Activated CD8-positive, alpha-beta memory T cell treated with anti-CD3 and anti-CD28 coated beads, Interleukin-2, amount 50 U/mL, for 4 hours (primary cell): ENCODE measurements at regions not wholly inside any gene's neighbourhood (a gene's known extent, or its start where the extent isn't known, plus 50 kb on each side); places are given as distances from the start of the nearest gene placed in this dataset.
"Not testable (repeated sequence)": the region's sequence is repeated elsewhere in the genome, so short reads cannot be mapped to it uniquely, and the experiment has no call there.

Experiments used
- DNase-seq: peaks from one replicate; pipeline ENCODE4 v3.0.0-alpha.2; 2020

DNA sequence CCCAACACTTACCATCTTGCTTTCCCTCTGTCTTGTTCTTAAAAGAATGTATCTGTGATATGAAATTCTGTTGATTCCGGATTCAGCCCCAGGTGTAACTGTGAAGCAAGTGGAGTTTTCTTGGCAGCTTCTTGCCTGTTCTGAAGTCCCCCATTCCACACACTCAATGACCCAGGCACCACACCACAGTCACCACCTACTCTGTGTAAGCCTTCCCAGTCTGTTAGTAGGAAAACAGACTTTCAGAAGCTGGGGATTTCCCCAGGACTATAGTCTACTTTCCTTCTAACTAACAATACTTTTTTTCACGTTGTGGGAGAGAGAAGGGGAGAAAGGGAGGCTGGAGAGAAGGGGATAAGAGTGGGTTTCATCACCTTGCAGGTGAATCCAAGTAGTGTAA is 299.1 kb upstream of the PROX1 start:
- no peak for DNase-seq

DNA sequence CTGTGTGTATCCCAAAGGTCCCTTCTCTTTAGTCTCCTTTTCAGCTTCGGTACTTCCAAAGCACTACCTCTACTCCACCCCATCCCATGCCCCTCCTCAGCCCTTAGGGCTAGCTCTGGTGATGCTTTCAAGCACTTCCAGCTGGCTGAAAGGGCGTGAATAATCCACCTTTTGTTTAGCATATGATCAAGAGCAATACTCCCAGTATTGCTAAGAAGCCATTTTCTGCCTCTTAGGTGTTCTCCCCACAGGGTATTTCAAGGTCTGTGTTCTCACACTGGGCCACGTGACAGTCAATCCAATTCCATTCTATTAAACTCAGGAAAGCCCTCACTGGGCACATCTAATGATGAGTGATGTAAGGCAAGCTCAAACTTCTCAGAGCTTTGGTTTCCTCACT is 298.5 kb upstream of the PROX1 start:
- DNase-seq: no peak

DNA sequence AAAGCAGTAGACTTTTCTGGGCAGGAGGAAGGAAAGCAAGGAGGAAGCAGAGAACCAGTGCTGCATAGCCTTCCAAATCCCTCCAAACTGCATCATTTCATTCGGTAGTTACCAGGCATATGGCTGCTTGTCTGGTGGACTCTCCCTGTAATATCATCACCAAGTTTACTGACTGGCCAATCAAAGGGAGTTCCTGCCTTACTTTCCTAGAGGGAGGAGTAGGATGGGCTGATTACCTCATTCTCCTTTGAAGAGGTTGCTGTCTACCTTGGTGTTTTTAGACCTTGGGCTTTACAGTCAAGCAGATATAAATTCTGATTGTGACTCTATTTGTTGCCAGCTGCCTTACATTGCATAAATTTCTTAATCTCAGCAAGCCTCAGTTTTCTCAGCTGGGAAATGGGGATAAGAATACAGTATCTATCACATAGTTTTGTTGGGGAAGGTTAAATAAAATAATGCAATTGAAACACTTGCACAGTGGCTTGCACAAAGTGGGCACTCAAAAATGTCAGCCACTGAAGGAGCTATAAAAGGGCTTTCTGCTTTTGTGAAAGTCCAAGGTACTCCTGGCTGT is 297.3 kb upstream of the PROX1 start:
- DNase-seq: no peak

DNA sequence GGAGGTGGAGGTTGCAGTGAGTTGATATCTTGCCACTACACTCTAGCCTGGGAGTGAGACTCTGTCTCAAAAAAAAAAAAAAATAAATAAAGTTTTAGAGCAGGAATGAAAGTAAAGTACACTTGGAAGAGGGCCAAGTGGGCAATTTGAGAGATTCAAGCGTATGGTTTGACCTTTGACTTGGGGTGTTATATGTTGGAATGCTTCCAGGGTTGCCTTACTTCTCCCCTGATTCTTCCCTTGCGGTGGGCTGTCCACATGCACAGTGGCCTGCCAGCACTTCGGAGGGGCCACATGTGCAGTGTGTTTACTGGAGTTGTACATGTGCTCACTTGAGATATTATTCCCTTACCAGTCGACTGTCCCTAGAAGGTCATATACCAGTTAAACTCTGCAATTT is 295.5 kb upstream of the PROX1 start:
- DNase-seq: no peak

DNA sequence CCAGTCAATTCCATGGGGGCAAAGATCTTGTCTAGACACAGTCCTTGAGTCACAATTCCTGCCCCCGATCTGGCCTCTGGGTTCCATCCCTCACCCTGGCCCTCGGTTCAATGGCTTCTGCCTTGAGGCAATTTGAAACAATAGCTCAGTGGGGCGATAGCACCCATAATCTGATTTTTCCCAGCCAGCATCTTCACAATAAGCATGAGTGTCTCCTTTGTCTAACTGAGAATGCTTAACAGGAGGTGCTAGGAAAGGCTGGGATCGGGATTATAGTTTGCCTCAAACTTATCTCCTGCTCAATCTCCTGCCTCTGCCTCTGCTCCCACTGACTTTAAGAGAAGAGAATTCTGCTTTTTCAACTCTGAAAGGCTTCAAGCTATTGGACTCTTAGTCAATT is 293.9 kb upstream of the PROX1 start:
- no peak for DNase-seq

DNA sequence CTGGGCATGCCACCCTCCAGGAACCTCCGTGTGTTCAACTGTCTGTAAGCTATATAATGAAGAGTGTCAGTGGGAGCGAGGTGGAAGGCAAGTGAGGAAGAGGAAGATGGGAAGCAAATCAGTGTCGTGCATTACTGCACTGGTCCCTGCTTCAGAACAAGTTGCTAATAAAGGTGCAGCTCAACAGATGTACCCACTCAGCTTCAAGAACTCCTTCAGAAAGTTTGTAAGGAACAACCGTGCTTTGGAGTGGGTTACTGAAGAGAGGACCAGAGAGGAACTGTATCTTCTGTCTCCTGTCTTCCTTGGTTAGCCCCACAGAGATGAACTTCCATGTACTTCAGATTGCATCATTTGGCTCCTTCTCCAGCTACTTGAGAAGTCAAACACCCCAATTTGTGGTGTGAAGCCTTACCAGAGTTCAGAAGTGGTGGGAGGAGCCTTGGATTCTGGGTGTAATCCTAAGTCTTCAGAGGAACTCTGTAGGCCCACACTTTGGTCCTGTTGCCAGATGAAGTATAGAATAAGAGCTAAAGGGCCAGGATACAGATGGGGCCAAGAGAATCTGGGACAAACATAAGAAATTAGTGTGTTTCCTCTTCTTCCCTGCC is 290.5 kb upstream of the PROX1 start:
- DNase-seq: no peak

DNA sequence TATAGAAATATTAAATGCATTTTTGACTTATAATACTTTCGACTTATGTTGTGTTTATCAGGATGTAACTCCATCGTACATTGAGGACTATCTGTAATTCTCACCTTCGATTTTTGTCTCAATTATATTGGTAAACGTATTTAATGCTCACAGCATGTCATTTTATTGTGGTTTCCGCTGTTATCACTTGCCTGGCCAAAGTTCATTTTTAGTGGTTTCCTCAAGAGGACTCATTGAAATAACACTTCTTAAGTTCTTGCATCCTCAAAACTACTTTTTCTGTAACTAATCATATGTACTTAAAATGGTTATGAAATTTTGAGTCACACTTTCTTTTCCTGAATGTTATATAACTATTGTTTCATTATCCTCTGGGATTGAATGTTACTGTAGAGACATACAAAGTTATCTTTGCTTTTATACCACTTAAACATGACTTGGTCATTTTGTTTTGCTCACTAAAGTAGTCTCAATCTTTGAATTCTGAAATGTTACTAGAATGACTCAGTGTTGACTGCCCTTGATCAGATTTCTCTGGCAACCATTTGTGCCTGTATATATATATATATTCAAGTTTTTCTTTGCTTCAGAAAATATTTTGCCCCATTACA is 289.6 kb upstream of the PROX1 start:
- DNase-seq: no peak

DNA sequence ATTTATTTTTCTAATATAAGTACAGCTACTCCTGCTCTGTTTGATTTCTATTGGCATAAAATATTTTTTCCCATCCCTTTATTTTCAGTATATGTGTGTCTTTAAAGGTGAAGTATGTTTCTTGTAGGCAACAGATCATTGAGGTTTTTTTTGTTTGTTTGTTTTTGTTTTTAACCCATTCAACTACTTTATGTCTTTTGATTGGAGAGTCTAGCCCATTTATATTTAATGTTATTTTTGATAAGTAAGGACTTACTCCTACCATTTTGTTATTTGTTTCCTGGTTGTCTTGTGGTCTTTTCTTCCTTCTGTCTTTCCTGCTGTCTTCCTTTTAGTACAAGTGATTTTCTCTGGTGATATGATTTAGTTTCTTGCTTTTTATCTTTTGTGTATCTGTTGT is 285.1 kb upstream of the PROX1 start:
- no peak for DNase-seq

DNA sequence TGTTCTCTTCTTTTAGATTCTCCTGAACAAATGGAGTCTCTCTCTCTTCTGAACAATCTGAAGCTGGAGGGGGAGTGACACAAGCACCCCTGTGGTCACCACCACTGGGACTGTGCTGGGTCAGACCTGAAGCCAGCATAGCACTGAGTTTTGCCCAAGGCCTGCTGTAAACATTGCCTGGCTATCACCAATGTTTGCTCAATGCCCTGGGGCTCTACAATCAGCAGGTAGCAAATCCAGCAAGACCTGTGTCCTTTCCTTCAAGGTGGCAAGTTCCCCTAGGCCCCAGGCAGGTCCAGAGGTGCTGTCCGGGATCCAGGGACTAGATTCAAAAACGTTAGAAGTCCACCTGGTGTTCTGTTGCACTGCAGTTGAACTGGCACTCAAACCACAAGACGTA is 282.8 kb upstream of the PROX1 start:
- DNase-seq: no peak

DNA sequence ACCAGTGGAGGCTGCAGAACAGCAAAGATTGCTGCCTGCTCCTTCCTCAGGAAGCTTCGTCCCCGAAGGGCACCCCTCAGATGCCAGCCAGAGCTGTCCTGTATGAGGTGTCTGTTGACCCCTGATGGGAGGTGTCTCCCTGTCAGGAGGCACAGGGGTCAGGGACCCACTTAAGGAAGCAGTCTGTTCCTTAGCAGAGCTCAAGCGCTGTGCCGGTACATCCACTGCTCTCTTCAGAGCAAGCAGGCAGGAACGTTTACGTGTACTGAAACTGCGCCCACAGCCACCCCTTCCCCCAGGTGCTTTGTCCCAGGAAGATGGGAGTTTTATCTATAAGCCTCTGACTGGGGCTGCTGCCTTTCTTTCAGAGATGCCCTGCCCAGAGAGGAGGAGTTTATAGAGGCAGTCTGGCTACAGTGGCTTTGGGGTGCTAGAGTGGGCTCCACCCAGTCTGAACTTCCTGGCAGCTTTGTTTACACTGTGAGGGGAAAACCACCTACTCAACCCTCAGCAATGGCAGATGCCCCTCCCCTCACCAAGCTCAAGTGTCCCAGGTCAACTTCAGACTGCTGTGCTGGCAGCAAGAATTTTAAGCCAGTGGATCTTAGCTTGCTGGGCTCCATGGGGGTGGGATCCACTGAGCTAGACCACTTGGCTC is 275.8 kb upstream of the PROX1 start:
- DNase-seq: not testable (repeated sequence)

DNA sequence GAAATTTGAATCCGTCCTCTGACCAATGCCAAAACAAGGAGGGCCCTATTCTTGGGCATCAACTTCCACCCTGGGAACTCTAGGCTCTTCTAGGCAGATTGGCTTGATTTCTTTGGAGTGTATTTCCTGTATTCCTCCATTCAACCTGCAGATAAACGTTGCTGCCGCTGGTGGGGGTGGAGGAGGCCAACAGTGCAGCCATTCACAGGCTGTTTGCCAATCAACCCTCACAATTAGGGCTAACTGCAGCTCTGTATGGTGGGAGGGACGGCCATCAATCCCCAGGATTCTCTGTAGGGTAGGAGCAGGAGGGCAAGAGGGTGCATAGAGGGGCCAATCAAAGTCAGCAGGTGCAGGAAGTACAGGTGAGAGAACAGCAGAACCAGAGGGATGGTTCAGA is 273.1 kb upstream of the PROX1 start:
- DNase-seq: no peak

DNA sequence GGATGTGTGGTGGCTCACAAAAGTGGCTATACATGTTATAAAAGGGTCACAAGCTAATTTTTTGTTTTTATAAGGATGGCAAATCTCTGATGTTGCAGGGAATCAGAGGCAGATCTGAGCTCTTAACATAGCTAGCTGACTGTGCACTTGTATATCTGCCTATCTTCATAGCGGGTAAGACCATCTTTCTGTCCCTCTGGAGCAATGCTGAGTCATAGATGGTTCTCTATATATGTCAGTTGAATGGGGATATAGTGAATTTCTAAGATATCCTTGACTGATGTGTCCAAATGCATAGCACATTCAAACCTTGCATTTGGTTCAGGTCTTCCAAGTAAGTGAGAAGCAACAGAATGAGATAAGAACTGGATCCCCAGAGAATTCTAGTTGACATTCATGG is 272.6 kb upstream of the PROX1 start:
- DNase-seq: no peak

DNA sequence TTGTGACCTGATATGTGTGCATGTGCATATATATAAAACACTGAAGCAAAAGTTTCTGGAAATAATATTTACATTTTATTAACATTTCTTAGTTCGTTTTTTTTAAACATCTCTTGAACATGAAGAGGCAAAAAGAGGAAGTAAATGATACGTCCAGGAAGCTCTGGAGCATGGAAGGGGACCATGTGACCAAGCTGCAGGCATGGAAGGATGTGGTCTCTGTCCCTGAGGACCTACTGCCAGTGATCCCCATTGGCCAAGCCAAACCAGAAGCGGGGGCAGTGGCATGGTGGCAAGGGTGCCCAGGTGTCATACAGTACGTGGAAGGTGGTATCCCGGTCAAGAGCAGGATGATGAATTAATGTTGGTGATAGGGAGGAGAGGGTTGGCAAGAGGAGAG is 268.3 kb upstream of the PROX1 start:
- no peak for DNase-seq

DNA sequence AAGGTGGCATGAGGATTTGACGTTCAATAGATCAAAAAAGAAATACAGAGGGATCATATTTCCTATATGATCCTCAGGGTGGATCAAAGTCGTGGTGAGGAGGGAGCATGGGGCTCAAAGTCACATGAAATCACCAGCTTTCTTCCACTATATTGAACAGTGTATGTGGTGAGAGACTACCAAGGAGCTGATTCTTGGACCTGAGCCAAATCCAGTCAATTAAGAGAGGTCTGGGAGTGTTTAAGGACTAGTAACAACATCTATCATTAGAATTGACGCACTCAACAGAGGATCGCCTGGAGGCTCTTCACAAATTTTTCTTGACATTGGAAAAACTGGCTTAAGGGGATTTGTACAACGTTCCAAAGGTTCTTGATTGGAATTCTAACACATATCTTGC is 267.7 kb upstream of the PROX1 start:
- DNase-seq: no peak

DNA sequence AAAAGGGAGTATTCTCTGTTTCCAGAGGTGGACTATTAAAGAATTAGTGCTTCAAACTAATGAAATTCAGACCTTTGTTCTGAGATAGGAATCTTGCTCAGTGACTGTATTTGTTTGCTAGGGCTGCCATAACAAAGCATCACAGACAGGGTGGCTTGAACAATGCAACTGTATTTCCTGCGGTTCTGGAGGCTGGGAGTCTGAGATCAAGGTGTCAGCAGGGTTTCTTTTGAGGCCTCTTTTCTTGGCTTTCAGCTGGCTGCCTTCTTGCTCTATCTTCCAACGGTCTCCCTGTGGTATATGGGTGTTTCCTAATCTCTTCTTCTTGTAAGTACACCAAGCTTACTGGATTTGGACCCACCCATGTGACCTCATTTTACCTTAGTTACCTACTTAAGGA is 264.6 kb upstream of the PROX1 start:
- no peak for DNase-seq

DNA sequence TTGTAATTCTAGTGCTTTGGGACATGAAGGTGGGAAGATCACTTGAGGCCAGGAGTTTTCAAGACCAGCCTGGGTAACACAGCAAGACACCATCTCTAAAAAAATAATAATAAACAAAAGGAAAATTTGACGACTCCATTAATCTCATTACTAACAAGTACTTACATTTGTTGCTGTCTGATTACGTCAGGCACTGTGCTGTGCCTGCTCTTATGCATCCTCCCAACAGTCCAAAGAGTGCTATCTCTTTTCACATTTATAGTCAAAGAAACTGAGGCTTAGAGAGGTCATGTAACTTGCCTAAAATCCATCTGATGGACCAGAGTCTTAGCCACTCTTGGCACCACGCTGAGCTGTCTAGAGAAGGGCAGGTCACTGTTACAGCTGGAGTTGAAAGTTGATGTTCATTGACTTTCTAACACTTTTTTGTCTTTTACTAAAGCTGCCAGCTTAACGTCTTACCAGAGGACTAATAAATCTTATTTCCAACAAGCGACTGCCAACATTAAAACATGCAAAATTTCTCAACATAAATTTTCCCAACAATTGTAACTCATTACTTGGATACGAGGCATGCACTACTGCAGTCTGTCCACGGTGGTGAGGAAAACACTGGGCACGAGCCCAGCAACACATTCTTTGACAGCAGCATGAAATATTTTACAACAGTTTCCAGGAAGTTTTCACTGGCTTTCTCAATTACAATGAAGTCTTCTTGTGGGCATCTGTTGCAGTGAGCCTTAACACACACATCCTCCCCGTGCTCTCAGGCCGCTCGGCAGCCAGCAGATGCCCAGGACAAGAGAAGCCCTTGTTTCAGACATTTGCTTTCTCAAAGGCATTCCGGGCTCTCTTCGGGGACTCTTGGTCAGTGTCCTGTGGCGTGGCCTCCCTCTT is 262.9 kb upstream of the PROX1 start:
- DNase-seq: no peak

DNA sequence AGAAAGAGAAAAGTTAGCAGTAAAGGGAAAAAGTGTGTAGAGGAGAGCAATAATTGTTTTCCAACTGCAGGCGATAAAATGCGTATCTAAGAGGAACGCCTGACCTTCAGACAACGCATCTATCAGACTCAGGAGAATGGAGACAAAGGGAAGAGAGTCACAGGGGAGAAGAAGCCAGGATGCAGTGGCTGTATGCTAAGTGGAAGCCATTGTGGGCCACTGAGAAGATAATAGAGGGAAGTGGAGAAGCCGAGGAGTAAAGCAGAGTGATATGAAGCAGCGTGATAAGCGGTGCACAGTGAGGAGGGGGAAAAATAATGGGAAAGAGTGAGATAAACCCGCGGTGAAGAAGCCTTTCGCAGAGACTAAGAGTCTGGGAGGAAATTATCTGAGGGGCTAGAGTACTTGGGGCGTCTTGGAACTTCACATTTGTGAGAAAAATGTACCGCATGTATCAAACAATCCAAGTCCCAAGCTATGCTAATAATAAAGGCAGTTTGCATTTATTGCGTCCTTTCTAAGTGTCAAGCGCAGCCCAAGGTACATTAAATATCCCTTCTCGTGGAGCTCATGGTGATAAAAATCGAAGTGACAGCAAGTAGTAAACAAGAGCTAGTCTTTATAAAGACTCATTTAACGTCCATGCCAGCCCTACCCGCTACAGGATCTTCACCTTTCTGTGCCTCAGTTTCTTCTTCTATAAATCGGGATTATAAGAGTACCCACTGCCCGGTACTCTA is 259.8 kb upstream of the PROX1 start:
- DNase-seq: no peak

DNA sequence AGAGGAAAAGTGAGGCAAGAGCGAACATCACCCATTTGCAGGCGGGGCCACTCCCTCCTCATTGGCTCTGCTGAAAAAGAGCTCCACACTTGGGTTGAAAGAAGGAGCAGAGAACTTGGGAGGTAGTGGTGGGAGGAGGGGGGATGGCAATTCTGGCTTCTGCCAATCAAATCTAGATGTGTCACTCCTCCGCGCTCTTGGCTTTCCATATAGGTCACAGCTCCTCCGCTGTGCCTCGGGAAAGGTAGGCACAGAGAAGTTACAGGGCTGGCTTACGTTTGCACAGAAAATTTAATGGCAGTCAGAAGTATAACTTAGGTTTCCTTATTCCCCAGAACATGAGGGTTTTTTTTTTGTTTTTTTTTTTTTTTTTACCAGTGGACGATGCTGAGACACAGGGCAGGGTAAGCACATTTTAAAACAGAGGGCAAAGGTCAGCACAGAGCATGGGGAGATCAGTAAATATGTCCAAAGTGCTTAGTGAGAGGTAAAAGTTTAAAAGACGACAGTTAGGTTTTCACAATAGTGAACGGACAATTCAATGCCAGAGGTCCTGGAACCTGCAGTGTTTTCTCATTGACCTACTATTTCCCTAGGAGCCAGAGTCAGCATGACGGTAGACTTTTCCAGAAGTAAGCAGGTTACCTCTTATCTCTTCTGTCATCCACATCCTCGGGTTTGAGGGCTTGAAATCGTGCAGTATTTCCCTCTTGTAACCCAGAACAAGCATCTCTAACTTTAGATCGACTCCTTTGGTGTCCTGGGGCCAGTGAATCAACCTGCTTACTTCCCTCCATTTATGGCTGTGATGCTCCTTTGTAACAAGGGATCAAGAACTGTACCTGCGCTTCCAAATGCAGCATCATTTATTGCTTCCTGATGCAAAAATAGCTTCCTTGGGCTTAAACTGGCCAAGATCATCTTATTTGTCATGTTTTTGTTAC is 258.9 kb upstream of the PROX1 start:
- no peak for DNase-seq

DNA sequence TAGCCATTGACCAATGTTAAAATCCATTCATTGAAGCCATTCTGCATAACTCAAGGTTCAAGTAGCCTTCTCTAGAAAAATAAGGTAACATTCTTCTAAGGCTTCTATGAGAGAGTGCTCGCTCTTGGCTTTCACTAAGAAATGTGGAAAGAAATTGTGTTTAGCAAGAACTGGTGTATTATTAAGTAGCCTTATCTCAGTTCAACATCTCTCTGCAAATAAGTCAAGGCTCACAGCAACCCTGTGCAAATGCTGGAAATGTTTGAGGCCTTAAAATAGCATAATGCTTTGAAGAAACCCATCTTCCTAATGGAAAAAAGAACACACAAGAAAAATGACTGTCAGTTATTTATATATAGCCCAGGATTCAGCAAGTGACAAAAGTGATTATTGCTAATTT is 254.1 kb upstream of the PROX1 start:
- no peak for DNase-seq

DNA sequence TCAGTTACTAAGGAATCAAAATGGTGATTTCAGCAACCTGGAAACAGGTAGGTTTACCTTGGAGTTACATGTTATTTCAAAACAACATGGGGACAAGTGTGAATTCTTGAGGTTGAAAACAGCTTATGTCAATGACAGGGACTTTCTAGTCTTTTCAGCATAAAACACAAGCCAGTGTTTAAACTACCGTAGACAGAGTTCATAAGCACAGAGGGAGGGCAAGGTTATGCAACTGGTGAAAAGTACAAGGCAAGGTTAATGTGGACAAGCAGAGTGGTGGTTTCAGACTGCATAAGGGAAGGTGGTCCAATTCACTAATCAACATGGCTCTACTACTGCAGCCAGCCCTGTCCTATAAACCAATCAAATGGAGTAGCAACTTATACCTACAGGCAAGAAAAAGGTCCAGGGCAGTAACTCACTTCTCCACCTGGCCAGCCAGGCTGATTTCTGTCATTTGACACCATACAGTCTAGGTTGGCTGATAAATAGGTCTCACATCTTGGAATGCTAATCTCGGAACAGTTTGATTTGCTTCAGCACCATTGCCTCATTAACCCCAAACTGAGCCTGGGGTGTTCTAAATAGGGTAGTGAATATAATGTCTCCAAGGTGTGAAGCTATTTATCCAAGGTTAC is 250.3 kb upstream of the PROX1 start:
- no peak for DNase-seq

DNA sequence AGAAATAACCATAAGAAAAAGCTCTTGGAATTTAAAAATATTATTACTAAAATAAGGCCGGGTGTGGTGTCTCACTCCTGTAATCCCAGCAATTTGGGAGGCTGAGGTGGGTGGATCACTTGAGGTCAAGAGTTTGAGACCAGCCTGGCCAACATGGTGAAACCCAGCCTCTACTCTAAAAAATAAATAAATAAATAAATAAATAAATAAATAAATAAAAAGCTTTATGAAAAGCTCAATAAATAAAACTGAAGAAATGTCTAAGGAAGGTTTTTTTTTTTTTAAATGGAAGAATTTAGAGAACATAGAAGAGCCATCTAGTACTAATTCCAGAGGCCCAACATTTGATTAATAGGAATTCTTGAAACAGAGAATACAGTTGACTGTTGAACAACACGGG is 249.1 kb upstream of the PROX1 start:
- no peak for DNase-seq
